Osteoblast (primary cell): ENCODE measurements at regions not wholly inside any gene's neighbourhood (a gene's known extent, or its start where the extent isn't known, plus 50 kb on each side); places are given as distances from the start of the nearest gene placed in this dataset.

ENCODE experiments used
- DNase-seq: peaks from one replicate; pipeline ENCODE4 v3.0.0; 2011; ENCODE audit warnings: low spot score, mixed read lengths; ENCODE audit not compliant: insufficient read length; ENCODE audit errors: missing footprints
- H2AFZ ChIP-seq: 2 replicates; pipeline ENCODE4 v1.6.0; 2011; ENCODE audit warnings: mild to moderate bottlenecking, low read length
- H3K27ac ChIP-seq: 2 replicates; pipeline ENCODE4 v1.5.1; 2011; ENCODE audit warnings: mild to moderate bottlenecking, low read depth, low read length, moderate library complexity
- H3K27me3 ChIP-seq: 2 replicates; pipeline ENCODE4 v1.6.0; 2012; ENCODE audit warnings: mild to moderate bottlenecking, control low read depth, inconsistent platforms, low read length, moderate library complexity; ENCODE audit not compliant: insufficient read depth
- H3K36me3 ChIP-seq: 2 replicates; pipeline ENCODE4 v1.5.1; 2011; ENCODE audit warnings: mild to moderate bottlenecking, low read length, control low read depth, moderate library complexity; ENCODE audit not compliant: insufficient read depth
- H3K4me1 ChIP-seq: 2 replicates; pipeline ENCODE4 v1.5.1; 2011; ENCODE audit warnings: mild to moderate bottlenecking, low read length, control low read depth, moderate library complexity; ENCODE audit not compliant: insufficient read depth
- H3K4me2 ChIP-seq: 2 replicates; pipeline ENCODE4 v1.6.0; 2011; ENCODE audit warnings: mild to moderate bottlenecking, low read length; ENCODE audit not compliant: insufficient read depth
- H3K4me3 ChIP-seq: fragments of 200-600 bp; sonication (generic); 3 replicates; pipeline ENCODE4 v1.5.1; 2012; ENCODE audit warnings: mild to moderate bottlenecking, low read length, inconsistent platforms; ENCODE audit not compliant: insufficient read depth
- H3K79me2 ChIP-seq: 2 replicates; pipeline ENCODE4 v1.6.0; 2012; ENCODE audit warnings: mild to moderate bottlenecking, low read length, control low read depth, inconsistent platforms; ENCODE audit not compliant: insufficient read depth
- H3K9me3 ChIP-seq: 2 replicates; pipeline ENCODE4 v1.5.1; 2011; ENCODE audit warnings: low read depth, low read length, control low read depth
- H4K20me1 ChIP-seq: 2 replicates; pipeline ENCODE4 v1.6.0; 2012; ENCODE audit warnings: mild to moderate bottlenecking, low read length, control low read depth; ENCODE audit not compliant: insufficient read depth
- CTCF ChIP-seq: IDR thresholded peaks from 2 replicates; pipeline ENCODE4 v1.5.1; 2011; ENCODE audit warnings: mild to moderate bottlenecking, low read depth, low read length, moderate library complexity; ENCODE audit errors: extremely low read depth

DNA sequence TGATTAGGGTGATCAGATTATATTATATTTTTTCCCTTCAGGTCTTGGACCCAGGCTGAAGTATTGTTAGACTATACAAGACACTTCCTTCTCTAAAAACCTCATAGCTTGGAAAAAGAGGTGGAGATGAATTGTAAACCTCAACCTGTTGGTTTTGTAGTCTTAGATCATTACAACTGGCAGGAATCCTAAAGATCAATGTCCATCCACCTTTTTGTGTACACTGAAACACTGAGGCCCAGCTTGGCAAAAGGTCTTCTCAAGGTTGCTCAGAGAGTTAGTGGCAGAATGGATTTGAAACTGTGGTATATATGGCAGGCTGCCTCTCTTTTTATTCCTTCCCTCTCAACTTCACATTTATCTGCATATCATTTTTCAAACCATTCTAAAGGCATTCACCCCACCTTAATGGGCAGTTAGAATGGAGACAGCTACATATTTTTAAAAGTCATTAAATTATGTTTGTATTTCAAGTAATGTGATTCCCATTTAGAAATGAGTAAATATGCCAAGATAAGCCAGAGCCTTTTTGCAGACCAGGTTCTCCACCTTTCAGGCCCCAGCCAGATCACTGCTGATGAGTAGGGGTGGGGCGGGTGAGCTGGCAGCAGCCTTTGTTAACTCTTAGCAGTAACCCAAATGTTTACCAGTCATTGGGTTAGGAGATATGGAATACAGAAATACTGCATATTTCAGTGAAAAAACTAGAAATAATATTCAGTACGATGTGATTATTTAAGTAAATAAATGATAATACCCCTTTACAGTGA is 243.2 kb upstream of the F9 start:
- H3K79me2 ChIP-seq = no peaks in the 10 kb centered on the region
- no peaks in the 10 kb centered on the region for H3K36me3 ChIP-seq
- H3K4me2 ChIP-seq = no peak overlapping the region
- no peaks in the 10 kb centered on the region for H3K4me1 ChIP-seq
- H3K9me3 ChIP-seq = no peaks in the 10 kb centered on the region
- no peak overlapping the region for H3K4me3 ChIP-seq
- no peak overlapping the region for H2AFZ ChIP-seq
- H4K20me1 ChIP-seq = no peaks in the 10 kb centered on the region
- H3K27ac ChIP-seq = no peak overlapping the region
- no peak for TF ChIP-seq CTCF
- no peaks in the 10 kb centered on the region for H3K27me3 ChIP-seq
- no peak for DNase-seq

DNA sequence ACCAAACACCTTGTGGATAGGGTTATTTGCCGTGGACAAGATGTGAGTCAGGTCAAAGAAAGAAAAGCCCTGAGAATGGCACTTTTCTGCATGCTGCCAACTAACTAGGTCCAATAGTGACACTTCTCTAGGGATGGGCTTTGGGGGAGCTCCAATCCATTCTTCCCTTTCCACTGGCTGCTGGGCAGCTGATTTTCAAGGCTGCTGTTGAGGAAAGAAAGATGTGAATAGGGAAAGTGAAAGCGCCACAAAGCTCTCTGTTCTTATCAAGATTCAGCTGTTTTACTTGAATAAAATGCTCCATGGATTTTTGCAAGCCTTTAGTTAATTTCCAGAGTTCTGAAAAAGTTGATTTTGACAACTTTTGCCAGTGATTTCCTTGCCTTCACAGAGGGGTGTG is 244.2 kb upstream of the F9 start:
- Histone ChIP-seq H3K9me3 (no peaks in the 10 kb centered on the region), H3K79me2 (no peaks in the 10 kb centered on the region), H3K4me3 (no peak overlapping the region), H2AFZ (no peak overlapping the region), H3K27me3 (no peaks in the 10 kb centered on the region), H3K4me1 (no peaks in the 10 kb centered on the region), H4K20me1 (no peaks in the 10 kb centered on the region), H3K27ac (no peak overlapping the region), H3K36me3 (no peaks in the 10 kb centered on the region), H3K4me2 (no peak overlapping the region)
- TF ChIP-seq CTCF = no peak
- no peak for DNase-seq

- Histone ChIP-seq H3K9me3 (no peaks in the 10 kb centered on the region), H4K20me1 (no peaks in the 10 kb centered on the region), H3K36me3 (no peaks in the 10 kb centered on the region), H3K4me1 (no peaks in the 10 kb centered on the region), H3K79me2 (no peaks in the 10 kb centered on the region), H3K27ac (no peak overlapping the region), H2AFZ (no peak overlapping the region), H3K27me3 (no peaks in the 10 kb centered on the region), H3K4me3 (no peak overlapping the region), H3K4me2 (no peak overlapping the region)
- DNase-seq = no peak
- TF ChIP-seq CTCF = no peak
Measured at GRCh38 chrX:139267851-139268250, 262.7 kb upstream of the F9 start.

- Histone ChIP-seq H3K4me2 (no peak overlapping the region), H3K4me1 (no peaks in the 10 kb centered on the region), H3K27me3 (no peaks in the 10 kb centered on the region), H4K20me1 (no peaks in the 10 kb centered on the region), H2AFZ (no peak overlapping the region), H3K36me3 (no peaks in the 10 kb centered on the region), H3K9me3 (no peaks in the 10 kb centered on the region), H3K4me3 (no peak overlapping the region), H3K27ac (no peak overlapping the region), H3K79me2 (no peaks in the 10 kb centered on the region)
- no peak for DNase-seq
- no peak for TF ChIP-seq CTCF
Measured at GRCh38 chrX:139246295-139246694, 284.2 kb upstream of the F9 start.
